Renal pelvis (tissue), 1 donor: ENCODE measurements at regions not wholly inside any gene's neighbourhood (a gene's known extent, or its start where the extent isn't known, plus 50 kb on each side); places are given as distances from the start of the nearest gene placed in this dataset.

Experiments
- DNase-seq: peaks from one replicate; pipeline ENCODE4 v3.0.0-alpha.2; 2013

DNA sequence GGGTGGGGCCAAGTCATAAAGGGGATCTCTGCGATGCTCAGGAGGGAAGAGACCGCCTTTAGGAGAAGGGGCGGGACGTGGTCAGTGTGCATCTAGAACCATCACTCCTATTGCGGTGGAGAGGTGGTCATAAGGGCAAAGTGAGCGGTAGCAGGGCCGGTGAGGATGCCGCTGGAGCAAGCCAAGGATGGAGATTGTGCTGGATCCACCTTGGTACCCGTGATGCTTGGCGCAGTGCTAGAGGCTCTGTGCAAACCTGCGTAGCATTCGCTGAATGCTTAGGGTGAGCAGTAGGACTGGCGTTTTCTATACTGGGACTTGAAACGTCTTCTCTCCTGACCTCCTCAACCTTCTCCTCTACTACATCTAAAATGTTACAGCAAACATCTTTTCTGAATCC is 294.2 kb downstream of the FGF9 start:
- DNase-seq: no peak

DNA sequence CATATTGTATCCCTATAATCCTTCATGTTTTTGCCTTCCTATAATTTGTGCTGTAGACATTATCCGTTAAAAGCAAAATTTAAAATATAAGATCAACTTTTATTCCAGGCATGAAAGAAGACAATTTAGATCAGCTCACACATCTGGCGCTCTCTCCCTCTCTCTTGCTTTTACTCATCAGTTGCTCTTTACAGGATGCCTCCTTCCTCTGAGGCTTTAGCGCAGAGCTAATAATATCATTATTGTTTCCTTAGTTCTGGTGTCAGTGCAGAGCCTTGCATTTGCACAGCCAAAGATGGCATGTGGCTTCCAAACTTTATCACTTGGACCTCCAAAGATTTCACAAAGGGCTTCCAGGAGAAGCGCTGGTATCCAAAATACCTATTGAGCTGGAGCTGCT is 295.1 kb downstream of the FGF9 start:
- DNase-seq: no peak

DNA sequence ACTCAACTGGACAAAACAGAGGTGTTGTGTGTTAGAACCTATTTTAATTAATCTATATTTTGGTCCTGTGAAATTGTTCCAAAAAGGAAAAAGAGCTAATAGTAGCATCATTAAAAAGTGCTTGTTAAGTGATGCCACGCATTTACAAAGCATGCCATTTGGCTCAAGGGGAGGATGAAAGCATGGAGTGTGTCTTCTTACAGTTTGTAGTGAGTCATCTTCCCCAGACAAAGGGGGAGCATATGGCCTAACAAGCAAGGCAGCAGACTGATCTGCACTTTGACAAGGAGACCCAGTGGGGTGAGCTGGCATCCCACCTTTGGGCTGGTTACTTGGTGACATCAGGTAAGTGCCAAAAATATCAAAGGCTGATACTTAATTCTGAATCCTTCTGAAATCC is 297.0 kb downstream of the FGF9 start:
- no peak for DNase-seq

DNA sequence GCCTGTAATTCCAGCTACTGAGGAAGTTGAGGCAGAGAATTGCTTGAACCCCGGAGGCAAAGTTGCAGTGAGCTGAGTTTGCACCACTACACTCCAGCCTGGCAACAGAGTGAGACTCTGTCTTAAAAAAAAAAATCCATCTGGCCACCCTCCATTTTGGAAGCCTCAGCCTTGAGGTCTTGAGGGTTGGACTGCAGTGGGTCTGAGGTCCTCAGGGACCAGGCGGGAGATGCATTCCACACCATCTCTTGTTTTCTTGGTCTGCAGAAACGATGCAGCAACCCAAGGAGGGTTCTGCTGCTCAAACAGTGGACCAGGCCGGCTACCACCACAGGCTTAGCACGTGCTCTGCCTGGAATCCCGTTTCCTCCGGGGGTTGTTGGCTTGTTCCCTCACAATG is 299.3 kb downstream of the FGF9 start:
- DNase-seq: no peak

DNA sequence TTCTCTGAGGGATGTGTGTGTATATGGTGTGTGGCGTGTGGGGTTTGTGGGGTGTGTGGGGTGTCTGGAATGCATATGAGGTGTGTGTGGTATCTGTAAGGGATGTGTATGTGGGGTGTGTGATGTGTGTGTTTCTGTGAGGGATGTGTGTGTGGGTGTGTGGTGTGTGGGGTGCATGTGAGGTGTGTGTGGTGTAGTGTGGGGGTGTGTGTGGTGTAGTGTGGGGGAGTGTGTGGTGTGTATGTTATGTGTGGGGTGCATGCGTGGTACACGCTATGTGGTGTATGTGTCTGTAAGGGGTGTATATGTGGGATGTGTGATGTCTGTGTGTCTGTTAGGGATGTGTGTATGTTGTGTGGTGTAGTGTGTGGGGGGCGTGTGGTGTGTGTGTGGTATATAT is 300.0 kb downstream of the FGF9 start:
- DNase-seq: no peak

DNA sequence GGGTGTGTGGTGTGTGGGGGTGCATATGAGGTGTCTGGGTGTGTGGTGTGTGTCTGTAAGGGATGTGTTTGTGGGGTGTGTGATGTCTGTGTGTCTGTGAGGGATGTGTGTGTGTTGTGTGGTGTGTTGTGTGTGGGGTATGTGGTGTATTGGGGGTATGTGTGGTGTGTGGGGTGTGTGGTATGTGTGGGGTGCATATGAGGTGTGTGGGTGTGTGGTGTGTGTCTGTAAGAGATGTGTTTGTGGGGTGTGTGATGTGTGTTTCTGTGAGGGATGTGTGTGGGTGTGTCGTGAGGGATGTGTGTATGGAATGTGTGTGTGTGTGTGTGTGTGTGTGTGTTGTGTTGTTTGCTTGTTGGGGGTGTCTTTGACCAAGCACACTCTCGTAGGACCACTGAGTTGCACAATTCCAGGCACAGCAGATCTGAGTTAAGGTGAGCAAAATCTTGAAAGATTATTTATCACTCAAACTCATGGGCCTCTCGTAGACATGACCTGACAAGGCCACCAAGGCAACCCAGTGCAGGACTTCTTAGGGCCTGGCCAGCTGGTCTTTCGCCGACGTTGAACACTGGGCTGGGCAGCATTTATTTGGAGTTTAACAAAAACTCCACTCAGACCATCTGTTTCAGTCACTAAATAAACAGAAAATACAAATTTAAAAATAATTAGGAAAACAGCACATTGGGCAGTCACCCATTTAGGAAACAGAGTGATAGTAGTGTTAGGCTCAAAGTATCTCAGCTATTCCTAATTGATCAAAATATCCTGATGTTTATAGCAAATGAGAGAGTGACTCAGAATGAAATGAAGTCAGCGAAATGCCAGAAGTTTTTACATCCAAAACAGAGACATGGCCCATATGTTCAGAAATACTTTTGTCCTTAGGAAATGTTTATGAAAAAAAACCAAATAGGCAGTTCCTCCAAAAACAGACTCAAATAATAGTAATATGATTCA is 301.1 kb downstream of the FGF9 start:
- peak; percentile 56 for DNase-seq

DNA sequence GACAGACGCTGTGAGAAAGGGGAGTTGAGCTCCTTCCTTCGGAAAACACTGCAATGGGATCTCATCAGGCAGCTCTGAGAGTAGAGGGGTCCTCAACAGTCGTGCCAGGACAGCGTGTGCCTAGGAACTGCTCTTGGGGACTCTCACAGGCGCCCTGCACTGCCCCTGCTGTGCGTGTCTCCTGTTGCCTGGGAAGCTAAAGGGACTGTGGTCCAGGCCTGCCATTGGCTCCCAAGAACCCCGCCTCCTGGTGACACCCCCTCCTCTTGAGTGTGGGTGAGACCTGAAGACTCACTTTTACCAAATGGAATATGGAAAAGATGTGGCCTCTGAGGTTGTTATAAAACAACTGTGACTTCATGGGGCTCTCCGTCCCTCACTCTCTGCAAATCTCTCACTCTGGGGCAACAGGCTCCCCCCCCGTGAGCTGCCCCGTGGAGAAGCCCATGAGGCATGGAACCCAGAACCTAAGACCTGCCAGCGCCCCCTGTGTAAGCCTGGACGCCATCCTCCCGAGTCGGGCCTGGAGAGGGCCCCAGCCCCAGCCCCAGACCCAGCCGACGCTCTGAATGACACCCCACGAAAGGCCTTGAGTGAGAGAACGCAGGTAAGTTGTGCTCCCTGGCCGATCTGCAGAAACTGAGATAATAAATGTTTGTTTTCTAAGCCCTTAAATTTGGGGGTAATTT is 302.7 kb downstream of the FGF9 start:
- DNase-seq: no peak

DNA sequence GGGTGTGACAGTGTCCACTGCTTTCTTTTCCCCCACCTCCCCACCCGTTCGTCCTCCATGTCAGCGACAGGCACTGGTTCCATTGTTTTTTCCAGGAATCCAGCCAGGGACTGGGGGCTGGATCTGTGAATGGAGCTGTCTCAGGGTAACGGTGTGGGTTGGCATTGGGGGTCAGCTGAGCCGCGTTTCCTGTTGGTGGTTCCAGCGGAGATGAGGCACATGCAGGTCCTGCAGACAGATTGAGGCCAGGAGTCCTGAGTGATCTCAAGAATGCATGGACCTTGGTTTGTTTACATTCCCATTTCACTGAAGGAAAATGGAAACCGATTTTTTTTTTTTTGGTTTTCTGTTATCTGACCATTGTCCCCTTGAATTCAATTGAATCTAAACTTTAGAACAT is 303.9 kb downstream of the FGF9 start:
- DNase-seq: no peak

DNA sequence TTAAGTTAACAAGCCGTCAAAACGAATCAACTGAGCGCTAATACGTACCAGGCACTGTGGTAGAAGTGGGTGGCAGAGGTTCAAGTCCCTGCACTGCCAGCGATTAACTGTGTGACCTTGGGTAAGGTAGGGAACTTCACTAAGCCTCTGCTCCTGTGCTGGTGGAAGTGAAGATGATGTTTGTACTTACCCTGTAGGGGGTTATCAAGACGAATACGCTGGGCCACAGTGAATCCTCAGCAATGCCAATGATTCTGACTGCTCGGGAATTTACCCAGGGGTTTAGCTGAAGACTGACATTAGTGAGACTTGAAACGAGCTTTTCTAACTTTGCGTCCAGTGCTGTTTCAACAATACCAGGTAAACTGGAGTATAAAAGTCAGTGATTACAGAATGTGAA is 305.3 kb downstream of the FGF9 start:
- DNase-seq: no peak

DNA sequence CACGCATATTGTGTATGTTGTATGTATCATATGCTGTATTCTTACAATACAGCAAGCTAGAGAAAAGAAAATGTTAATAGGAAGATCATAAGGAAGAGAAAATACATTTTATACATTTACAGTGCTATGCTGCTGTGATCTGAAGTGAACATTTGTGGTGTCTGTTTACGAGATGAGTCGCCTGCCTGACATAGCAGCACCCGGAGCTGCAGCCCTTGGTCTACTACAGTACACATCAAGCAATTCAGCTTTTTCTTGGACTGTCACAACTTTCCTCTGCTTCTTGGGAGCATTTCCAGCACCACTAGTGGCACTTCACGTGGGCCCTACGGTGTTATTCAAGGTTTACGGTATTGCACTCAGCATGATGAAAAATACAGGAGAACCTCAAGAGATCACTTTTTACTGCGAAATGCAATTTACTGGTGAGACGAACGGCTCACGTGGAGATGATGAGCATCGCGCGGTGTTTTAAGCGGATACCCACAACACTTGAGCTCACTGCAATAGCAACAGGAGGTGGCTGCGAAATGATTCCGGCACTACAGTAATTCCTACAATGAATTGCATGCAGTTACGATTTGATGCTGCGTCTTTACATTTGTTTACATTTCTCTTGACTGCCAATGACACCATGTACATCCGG is 308.4 kb downstream of the FGF9 start:
- no peak for DNase-seq

DNA sequence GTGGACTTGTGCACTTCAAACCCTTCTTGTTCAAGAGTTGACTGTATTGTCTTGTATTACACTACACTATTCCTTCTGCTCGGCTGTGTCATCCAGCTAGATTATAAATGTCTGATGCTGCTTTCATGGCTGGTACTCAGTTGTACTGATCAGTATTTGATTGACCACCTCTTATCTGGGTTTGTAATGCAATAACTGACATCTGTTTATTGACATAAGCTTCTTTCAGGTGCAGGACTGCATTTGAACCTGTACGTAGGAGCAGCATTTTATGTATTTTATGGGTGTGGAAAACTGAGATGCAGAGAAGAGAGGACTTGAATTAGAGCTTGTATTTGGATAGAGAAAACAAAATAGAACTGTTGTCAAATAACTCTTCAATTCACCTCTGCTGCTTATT is 309.2 kb downstream of the FGF9 start:
- DNase-seq: no peak

DNA sequence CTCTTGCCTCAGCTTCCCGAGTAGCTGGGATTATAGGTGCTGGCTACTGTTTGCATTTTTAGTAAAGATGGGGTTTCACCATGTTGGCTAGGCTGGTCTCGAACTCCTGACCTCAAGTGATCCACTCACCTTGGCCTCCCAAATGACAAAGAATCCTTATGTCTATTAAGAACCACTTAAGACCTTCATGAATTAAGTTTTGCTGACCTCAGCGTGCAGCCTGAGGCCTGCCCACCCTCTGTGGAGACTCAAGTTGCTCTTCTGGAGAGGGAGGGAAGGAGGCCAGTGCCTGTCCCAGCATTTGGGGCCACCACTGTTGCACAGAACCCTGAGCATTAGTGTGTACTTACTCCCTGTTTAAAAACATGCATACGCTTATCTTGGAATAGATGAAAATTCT is 313.3 kb downstream of the FGF9 start:
- no peak for DNase-seq

DNA sequence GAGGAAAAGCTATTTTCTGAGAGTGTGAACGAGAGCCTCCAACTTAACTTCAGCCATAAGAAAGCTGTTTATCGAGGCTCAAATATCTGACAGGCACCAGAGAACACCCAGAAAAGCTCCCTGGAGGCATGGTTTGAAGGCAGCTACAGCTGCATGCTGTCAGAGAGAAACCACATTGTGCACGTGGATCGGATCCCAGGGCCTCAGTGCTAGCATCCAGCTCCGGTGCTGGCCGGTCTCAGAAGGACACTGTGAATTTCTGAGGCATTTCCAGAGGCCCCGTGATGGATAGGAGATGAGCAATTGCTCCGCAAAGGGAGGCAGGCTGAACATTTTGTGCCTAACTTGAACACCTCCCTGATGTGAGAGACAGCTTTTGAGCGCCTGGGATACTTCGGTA is 315.7 kb downstream of the FGF9 start:
- DNase-seq: peak; percentile 27

DNA sequence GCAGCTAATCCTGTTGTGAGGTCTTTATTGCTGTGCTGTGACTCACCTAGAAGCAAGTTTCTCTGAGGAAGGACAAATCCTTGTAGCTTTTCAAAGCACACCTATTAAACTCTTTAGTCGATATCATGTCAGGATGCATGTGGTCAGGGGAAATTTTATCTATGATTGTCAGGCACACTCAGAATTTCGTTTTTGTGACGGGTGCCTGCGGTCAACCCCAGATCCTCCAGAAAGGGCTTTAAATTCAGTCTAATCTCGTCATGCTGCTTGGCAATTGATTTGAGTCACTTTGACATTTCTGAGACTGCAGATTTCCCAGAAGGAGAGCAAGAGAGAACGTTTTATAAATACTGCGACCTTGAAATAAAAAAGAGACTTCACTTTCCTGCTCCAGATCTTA is 316.9 kb downstream of the FGF9 start:
- DNase-seq: no peak

DNA sequence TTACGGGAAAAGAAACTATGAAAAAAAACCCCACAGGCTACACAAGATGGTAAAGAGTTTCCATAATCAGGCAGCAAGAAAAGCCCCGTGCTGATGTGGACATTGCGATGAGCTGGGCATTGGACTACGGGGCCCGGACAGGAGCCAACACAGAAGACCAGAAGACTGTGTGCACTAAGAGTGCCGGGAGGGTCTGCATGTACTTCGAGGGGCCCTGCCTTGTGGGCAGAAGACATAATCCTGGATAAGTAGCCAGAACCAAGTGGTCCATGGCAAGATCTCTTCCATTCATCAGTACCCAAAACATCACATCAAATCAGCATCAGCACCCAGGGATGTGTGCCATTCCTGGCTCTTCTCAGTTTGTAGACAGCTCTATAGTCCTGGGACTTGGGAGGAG is 317.8 kb downstream of the FGF9 start:
- DNase-seq: no peak

DNA sequence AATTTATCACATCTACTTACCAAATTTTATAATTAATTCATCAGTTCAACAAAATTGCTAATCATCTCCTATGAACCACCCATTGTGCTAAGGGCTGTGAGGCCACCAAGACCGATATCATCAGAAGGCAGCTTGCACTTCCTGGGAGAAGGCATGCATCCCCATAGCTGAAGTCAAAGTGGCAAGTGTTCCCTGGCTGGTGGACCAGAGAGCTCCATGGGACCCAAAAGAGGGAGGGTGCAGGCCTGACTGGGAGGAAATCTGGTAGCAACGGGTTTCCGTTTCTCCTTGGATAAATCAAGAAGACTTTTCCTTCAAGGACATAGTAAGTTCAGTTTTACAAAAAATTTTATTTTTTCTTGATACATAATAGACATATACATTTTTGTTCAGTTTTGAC is 325.2 kb downstream of the FGF9 start:
- DNase-seq: no peak

DNA sequence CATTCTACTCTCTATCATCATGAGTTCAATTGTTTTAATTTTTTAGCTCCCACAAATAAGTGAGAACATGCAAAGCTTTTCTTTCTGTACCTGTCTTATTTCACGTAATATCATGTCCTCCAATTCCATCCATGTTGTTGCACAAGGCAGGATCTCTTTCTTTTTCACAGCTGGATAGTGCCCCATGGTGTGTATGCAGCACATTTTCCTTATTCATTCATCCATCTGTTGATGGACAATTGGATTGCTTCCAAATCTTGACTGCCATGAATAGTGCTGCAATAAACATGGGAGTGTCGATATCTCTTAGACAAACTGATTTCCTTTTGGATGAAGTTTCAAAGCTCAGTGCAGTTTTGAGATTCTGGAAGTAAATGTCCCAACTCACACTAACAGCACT is 326.9 kb downstream of the FGF9 start:
- no peak for DNase-seq

DNA sequence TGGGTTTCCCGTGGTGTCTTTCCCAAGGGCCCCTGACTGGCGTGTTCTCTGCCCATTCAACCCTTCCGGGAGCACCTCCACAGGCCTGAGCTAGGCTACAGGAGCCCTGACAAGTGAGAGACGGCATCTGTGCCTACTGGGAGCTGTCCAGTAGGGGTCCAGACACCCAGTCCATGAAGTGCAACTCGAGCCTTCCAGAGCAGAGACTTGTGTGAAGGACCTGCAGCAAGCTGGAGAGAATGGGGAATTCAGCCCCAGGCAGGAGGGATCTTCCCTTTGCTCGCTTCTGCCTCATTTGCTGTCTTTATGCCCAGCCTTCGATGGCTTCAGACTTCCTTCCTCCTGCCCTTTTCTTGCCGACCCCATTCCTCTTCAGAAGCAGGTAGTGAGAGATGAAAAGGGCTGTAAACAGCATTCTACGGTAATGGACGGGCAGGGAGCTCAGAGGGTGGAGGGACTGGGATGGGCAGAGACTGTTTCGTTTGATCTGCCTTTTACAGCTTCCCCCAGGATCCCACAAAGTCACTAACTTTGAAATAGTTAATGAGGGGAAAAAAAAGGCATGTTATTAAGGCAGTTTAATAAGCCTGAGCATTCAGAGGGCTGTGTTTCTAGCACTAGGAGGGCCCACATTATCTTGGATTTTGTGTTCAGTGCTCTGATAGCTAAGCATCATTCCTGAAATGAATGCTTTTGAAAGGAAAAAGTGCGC is 327.6 kb downstream of the FGF9 start:
- no peak for DNase-seq

DNA sequence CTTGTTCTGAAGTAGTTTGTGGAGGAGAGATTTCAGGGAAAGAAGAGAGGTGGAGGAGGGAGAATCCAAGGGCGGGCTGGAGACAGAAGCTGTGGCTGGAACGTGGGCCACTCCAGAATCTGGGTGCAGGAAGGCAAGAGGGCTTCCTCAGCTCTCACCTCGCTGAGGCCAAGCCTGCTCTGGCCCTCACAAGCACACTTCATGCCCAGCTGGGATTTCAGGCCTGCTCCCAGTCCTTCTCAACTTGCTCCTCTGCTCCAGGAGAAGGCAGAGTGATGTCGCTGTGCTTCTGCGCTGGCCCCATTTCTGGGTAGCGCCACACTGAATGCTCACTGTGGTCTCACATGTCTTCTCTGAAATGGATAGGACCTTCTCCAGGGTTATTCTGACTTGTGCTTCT is 328.8 kb downstream of the FGF9 start:
- no peak for DNase-seq

DNA sequence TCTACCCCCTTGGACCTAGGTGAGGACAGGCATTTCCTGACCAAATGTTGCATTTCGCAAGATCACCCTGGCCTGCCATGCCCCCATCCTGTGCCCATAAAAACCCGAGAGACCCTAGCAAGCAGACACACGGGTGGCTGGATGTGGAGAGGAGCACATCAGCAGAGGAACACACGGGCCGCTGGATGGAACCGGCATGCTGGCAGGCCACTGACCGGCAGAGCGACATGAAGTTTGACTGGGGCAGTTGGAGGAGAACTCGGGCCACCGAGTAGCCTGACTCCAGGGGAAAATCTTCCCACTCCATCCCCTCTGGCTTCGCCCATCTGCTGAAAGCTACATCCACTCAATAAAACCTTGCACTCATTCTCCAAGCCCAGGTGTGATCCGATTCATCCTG is 329.3 kb downstream of the FGF9 start:
- no peak for DNase-seq

DNA sequence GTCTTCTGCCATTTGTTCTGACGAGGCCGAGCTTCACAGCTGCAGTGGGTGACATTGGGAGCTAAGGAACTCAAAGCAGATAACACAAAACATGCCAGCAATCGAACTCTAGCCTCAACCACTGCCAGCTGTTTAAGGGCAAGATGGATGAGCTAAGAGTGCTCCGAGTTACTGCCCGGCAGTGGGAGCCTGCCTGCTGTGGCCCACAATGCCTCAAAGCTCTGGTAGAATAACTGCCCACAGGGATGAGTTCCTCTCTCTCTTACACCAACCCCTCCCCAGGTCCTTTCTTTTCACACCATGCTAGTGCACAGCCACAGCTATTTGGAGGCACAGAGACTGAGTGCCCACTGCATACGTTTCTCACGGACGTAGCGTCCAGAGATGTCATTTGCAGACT is 330.5 kb downstream of the FGF9 start:
- no peak for DNase-seq

DNA sequence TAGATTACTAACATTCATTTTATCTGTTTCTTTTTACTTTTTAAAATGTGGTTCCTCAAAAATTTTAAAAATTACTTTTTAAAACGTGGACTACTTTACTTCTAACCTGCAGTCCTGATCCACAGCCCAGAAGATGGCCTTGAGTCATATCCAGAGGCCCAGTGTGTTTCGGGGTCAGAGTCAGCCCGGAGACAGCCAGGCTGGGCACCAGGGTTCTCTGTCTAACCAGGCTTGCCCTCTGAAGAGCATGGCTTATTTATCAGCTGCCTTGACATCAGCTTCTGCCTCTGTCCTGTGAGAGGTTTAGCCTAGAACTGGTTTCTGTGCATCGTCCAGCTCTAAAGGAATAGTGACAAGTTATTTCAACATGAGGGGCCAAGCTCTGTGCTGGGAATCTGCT is 332.0 kb downstream of the FGF9 start:
- no peak for DNase-seq
